ENCODE measurements at regions not wholly inside any gene's neighbourhood (a gene's known extent, or its start where the extent isn't known, plus 50 kb on each side); places are given as distances from the start of the nearest gene placed in this dataset.

GRCh38 chr4:14790494-14790893 is 211.8 kb upstream of the CPEB2 start:
- peak; percentile 20 for DNase-seq (ENCODE audit: low spot score)

DNA sequence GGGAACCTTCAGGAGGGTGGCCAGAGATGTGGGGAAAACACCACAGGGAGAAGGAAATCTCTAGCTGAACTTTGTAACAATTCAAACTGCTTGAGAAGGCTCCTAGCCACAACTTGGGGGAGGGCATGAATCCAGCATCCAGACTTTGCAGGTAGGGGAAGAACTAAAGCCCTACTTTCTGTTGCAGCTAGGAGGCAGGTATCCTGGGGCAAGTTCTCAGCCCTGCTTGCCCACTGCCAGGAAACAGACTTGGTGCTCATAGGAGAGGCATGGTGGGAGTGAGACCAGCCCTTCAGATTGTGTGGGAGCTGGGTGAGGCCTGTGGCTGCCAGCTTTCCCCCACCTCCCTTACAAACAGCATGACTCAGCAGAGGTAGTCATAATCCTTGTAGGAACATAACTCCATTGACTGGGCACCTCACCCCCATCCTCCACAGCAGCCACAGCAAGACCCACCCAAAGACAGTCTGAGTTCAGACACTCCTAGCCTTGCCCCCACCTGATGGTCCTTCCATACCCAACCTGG is 209.5 kb upstream of the CPEB2 start:
- DNase-seq (ENCODE audit: low spot score) = no peak

DNA sequence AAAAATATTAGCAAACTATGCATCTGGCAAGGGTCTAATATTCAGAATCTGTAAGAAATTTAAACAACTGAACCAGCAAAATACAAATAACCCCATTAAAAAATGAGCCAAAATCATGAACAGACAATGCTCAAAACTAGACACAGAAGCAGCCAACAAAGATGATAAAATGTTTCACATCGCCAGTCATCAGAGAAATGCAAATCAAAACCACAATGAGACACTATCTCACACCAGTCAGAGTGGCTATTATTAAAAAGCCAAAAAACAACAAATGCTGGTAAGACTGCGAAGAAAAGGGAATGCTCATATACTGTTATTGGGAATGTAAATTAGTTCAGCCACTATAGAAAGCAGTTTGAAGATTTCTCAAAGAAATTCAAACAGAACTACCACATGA is 201.3 kb upstream of the CPEB2 start:
- DNase-seq (ENCODE audit: low spot score) = no peak

DNA sequence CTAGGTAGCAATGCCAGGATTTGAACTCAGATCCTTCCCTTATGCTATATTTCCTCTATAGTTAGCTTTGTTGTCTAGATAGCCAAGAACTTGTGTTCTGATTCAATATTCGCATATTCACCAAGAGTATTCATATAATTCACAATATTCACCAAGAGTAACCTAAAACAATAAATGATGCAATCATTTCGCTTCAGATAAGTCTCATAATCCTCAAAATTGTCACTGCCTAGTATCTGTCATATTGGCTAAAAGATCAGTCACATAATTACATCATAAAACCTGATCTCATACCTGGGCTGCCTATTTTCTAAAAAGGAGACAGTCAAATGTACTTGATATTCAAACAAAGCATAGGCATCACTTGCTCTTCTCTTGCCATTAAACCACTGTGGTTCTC is 199.7 kb upstream of the CPEB2 start:
- no peak for DNase-seq (ENCODE audit: low spot score)

- DNase-seq (ENCODE audit: low spot score) = no peak
Observed at GRCh38 chr4:14807856-14808255, 194.4 kb upstream of the CPEB2 start.

GRCh38 chr4:14809203-14809602 is 193.1 kb upstream of the CPEB2 start:
- no peak for DNase-seq (ENCODE audit: low spot score)

DNA sequence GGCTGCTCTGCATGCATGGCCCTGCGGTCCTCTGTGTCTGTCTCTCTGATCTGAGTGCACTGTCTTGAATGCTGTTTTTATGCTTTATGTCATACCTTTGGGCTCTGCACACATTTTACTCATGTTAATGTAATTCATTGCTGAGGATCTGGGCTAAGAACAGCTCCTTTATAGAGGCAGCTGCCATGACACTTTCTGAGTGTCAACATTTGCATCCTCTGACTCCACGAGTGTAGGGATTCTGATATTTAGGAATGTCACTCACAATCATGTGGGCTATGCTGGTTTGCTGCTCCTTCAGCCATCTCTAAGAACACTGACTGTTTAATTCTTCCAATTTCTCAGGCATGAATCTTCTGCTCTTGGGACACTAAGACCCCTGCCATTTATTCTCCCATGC is 192.2 kb upstream of the CPEB2 start:
- DNase-seq (ENCODE audit: low spot score) = no peak

GRCh38 chr4:14810568-14810967 is 191.7 kb upstream of the CPEB2 start:
- DNase-seq (ENCODE audit: low spot score) = no peak

DNA sequence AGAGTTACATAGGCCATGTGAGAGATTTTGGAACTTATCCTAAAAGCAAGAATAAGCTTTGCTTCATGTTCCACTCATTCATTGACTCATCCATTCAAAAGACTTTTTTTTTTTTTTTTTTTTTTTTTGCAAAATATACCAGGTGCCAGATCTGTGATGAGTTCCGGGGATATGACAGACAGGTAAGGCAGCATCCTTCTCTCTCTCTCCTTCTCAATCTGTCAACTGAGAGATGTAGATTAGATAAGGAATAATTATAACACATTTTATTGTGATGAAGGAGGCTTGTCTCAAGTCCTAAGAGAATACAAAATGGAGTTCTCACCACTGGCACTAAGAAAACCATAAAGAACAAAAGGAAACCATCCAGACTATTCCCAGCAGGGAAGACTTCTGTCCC is 190.2 kb upstream of the CPEB2 start:
- DNase-seq (ENCODE audit: low spot score) = no peak

- no peak for DNase-seq (ENCODE audit: low spot score)
Observed at GRCh38 chr4:14816623-14817261, 185.5 kb upstream of the CPEB2 start.

- no peak for DNase-seq (ENCODE audit: low spot score)
Observed at GRCh38 chr4:14824189-14824588, 178.1 kb upstream of the CPEB2 start.

- DNase-seq (ENCODE audit: low spot score) = no peak
Observed at GRCh38 chr4:14827111-14827510, 175.2 kb upstream of the CPEB2 start.

GRCh38 chr4:14829795-14830194 is 172.5 kb upstream of the CPEB2 start:
- no peak for DNase-seq (ENCODE audit: low spot score)

- DNase-seq (ENCODE audit: low spot score) = no peak
Observed at GRCh38 chr4:14831416-14831815, 170.9 kb upstream of the CPEB2 start.

DNA sequence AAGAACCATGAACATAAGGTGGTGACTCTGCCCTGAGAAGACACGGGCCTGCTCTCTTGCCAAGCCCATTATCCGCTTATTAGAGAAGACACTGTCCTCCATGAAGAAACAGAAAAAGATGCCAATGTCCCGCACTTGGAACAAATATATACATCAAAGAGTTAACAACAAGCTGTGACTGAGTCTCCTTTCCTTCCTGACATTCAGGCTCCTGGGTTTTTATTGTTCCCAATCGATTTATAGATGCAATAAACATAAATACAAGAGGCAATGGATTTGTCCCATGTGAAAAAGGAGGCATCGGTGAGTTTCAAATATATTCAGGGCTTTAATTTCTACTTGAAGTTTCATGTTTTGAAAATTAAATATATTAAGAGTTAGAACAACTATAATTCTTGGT is 169.2 kb upstream of the CPEB2 start:
- DNase-seq (ENCODE audit: low spot score) = no peak

DNA sequence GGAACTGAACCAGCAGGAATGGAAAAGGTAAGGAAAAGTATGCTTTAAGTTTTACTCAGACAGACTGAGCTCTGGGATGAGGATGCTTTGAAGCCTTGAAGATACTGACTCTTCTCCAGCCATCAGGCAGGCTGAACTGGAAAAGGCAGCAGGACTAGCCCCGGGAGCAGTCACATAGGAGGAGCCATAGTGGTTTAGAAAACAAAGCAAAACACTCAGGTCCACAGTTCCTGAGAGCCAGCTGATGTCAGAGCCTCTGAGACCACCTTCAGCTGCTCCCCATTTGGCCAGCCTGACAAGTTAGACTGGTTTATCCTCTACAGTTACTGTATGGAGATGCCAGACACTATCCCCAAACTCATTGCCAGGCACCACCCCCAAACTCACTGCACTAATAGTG is 167.9 kb upstream of the CPEB2 start:
- DNase-seq (ENCODE audit: low spot score) = no peak

DNA sequence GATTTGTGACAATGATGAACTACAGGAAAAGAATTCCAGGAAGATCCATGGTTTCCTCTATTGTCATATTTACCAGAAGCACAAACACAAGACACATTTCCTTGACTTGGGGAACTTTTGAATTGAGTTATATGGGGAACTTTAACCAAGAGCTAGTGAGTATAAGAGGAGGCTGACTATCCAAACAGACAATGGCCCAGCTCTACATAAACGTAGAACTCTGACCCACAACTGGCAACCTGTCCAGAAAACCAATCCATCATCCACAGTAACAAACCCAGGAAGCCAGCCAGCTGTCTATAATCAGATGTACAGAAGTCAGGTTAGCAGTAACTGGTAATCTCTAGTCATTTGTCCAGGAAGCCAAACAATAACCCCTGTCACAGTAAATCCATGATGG is 167.0 kb upstream of the CPEB2 start:
- no peak for DNase-seq (ENCODE audit: low spot score)

DNA sequence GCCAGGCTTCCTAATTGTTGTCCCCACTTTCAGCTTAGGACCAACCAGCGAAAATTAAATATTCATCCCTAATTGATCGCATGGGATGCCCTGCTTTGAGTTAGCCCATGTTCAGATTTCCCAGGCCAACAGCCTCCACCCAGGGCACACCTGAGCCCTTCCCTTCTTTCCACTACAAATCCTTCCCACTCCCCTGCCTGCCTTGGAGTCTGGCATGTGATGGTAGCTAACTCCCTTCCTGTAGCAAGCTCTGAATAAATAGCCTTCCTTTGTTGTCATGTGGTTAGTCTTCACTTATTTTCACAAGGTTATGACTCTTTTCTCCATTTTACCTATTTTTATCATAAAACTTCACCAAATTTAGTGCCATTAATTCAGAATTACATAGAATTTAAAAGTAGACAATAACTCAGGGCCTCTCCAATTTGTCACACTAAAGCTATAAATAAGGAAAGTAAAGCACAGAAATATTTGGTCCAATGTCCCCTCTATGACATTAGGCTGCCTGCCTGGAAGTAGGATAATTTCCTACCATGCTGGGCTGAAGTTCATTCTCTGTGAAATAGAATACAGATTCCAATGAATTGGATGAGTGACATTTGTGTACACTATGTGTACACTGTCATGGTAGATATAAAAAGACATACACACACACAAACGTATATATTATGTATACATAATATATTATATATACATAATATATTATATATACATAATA is 166.4 kb upstream of the CPEB2 start:
- no peak for DNase-seq (ENCODE audit: low spot score)

DNA sequence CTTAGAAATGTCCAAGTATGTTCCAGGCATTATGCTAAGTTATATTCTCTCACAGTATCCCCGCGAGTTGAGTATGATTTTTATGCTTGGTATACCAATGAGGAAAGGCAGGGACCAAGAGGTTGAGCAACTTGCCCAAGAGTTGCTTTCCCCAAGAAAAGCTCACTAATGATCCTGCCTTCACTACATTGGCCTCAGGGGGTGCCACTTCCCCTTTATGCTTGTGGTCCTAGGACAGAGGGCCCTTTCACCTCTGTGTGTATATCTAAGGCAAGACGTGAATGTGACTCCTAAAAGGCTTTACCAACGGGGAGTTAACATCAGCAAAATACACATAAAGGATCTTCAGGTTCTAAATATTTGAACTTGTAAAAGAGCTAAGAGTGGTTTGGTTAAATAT is 164.4 kb upstream of the CPEB2 start:
- DNase-seq (ENCODE audit: low spot score) = no peak

DNA sequence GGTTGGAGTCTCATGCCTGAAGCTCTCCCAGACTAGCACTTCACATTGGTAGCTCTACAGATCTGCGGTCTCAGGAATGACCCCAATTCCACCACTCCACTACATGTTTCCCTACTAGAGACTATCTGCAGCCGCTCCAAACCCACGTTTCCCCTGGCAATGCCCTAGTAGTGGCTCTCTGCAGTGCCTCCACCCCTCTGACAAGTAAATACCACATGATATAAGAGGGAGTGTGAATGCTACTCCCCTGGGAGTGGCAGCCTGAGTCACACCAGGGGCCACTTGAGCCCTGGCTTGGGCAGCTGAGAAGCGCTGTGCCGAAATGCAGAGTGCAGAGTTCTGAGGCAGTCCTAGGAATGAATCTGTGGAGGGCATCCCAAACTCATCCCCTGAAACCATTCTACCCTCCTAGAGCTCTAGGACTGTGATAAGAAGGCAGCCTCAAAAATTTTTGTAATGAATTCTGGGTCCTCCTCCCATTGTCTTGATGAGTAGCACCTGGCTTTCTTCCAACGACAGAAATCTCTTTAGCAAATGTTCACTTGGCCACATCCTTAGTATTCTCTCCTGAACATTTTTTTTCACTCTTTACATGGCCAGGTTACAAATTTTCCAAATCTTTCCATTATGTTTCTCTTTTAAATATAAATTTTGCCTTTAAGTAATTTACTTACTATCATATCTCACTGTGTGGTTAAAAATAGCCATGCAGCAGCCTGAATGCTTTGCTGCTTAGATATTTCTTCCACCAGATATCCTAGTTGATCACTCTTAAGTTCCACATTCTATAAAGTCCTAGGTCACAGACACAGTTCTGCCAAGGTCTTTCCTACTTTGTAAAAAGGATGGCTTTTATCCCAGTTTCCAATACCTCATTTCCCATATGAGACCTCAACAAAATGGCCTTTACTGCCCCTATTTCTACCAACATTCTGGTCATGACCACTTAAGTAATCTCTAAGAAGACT is 160.2 kb upstream of the CPEB2 start:
- no peak for DNase-seq (ENCODE audit: low spot score)

DNA sequence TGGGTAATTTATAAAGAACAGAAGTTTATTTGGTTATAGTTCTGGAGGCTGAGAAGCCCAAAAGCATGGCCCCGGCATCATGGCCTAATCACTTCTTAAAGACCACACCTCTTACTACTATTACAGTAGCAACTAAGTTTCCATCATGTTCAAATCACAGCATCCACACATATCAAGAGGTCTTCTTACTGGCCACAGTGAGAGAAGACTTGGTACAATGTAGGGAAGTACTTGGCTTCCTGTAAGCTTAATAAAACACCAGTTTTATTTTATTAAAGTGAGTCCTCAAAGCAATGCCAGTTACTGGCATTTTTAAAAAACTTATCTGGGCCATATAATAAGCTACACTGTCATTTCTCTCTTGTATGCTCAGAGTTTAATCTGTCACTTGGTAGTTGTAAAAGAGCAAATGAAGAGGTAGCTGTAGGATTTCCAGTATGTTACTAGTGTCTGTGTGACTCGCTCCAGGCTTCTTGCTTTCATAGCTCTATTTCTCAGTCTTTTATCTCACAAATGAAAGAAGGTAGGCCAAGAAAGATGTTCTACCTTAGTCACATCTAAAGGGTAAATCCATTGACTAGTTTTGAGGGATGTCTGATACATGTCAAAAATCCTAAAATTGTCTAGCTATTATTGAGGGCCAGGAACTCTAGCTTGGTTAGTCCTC is 159.2 kb upstream of the CPEB2 start:
- DNase-seq (ENCODE audit: low spot score) = no peak

GRCh38 chr4:14844061-14844460 is 158.2 kb upstream of the CPEB2 start:
- DNase-seq (ENCODE audit: low spot score) = no peak
